ENCODE measurements at regions not wholly inside any gene's neighbourhood (a gene's known extent, or its start where the extent isn't known, plus 50 kb on each side); places are given as distances from the start of the nearest gene placed in this dataset.
A peak's percentile ranks its signal among the peaks of the same experiment; 100 is the strongest.

DNA sequence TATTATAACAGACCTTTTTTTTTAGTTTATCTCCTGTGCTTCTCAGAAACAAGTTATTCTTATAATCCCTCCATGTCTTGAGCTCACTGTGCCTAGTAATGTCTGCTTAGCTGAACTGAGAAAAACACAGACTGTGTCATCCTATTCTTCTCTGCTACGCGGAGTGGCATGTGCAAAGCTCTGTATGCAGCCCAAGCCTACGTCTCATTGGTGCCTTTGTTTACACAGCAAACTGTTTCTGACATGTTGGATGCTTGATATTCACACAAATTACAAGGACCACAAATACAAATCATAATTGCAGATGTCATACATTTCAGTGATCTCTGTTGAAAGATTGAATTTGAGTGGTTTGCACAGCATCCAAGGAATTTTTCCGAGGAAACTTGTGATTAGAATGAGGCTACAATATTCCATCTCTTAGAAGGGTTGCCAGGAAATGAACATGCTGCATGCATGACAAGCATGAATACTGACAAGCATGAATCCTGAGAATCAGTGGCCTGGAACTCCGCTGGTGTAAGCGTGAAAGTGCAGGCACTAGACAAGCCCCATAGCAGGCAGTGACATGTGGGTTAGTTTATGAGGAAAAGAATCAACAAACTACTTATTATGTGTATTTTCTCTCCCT lies 128.4 kb upstream of the SGK1 start:
- WGBS, 2 experiments (ENCODE audit: extremely low coverage in 1 of 2, insufficient coverage in 1 of 2, insufficient read length in 1 of 2, insufficient replicate concordance in 2 of 2, low coverage in 1 of 2, low lambda C conversion rate in 2 of 2, missing lambda C conversion rate in 1 of 2) = 95% methylated on average over 6 of the region's 6 CpGs; no CpG with 5 or more reads in 1 of the 2 experiments
- DNase-seq (ENCODE audit: low read depth in 1 of 2, low spot score in 2 of 2) = no peak
- ChIA-PET CTCF (ENCODE audit: partially characterized antibody) (interaction anchor here (1.0 kb wide), 1 partner anchor 10 kb away, joined by 3 read pairs; no protein-coding TSS in a partner anchor), POLR2A (ENCODE audit: partially characterized antibody) (no interaction called here)
- no peak overlapping the region for H2BK20ac ChIP-seq (ENCODE audit: low read length)
- H3K4me2 ChIP-seq (ENCODE audit: insufficient read depth in 1 of 2, low read depth in 2 of 2, low read length in 2 of 2) = no peak overlapping the region
- H3K79me1 ChIP-seq (ENCODE audit: low read depth, low read length) = no peaks in the 10 kb centered on the region
- no peaks in the 10 kb centered on the region for H3K9me3 ChIP-seq (ENCODE audit: insufficient read depth in 2 of 2, low read depth in 1 of 2, low read length in 1 of 2)
- H3K27ac ChIP-seq (ENCODE audit: low read depth, low read length) = no peak overlapping the region
- H3K56ac ChIP-seq (replicated peaks; ENCODE audit: insufficient read length, low read depth, low read length) = no peak overlapping the region
- no peak overlapping the region for H2BK120ac ChIP-seq (replicated peaks; ENCODE audit: low read depth, low read length)
- H3K79me2 ChIP-seq (ENCODE audit: control insufficient read depth in 1 of 2, insufficient read depth in 2 of 2, low read length in 2 of 2) = no peaks in the 10 kb centered on the region
- no peaks in the 10 kb centered on the region for H3K27me3 ChIP-seq (replicated peaks in 1 of 4; ENCODE audit: control insufficient read depth in 3 of 4, extremely low read depth in 1 of 4, insufficient read depth in 3 of 4, low read length in 3 of 4)
- H2BK15ac ChIP-seq (ENCODE audit: low read length) = no peak overlapping the region
- H3K14ac ChIP-seq (ENCODE audit: insufficient read length) = no peak overlapping the region
- H3K23me2 ChIP-seq (ENCODE audit: low read depth, low read length) = no peaks in the 10 kb centered on the region
- H2AFZ ChIP-seq (ENCODE audit: low read length) = no peak overlapping the region
- no peak overlapping the region for H3K4ac ChIP-seq (replicated peaks; ENCODE audit: insufficient read length, low read depth, low read length)
- H3K36me3 ChIP-seq (ENCODE audit: control insufficient read depth in 2 of 4, insufficient read depth in 4 of 4, low read length in 3 of 4) = no peaks in the 10 kb centered on the region
- no peak overlapping the region for H4K5ac ChIP-seq (ENCODE audit: insufficient read length, low read depth, low read length)
- H3K18ac ChIP-seq (ENCODE audit: extremely low read depth, low read length) = no peak overlapping the region
- peaks cover 0 to 2% (median 0%) of the 10 kb centered on the region in 4 experiments; a peak in 1 of 7 replicates for H3K4me1 ChIP-seq (replicated peaks in 1 of 4; ENCODE audit: control insufficient read depth in 3 of 4, insufficient read depth in 4 of 4, low read length in 3 of 4)
- H3K9ac ChIP-seq (replicated peaks in 1 of 4; ENCODE audit: extremely low read depth in 1 of 4, low read depth in 3 of 4, low read length in 3 of 4) = no peak overlapping the region
- no peak overlapping the region for H4K91ac ChIP-seq (replicated peaks; ENCODE audit: insufficient read length, low read length)
- H3K23ac ChIP-seq (ENCODE audit: insufficient read length) = no peak overlapping the region
- FAIRE-seq = no peak
- no peak overlapping the region for H2BK5ac ChIP-seq (ENCODE audit: low read depth, low read length)
- H2AK5ac ChIP-seq (ENCODE audit: low read depth, low read length) = no peak overlapping the region
- no peak overlapping the region for H2BK12ac ChIP-seq (ENCODE audit: low read depth, low read length)
- no peaks in the 10 kb centered on the region for H4K20me1 ChIP-seq (replicated peaks in 1 of 2; ENCODE audit: control insufficient read depth in 1 of 2, insufficient read depth in 2 of 2, low read length in 2 of 2)
- H4K8ac ChIP-seq (ENCODE audit: extremely low read depth, insufficient read depth, low read length) = no peak overlapping the region
- no peak overlapping the region for H3K4me3 ChIP-seq (ENCODE audit: extremely low read depth in 1 of 4, insufficient read depth in 2 of 4, low read depth in 3 of 4, low read length in 4 of 4)
- TF ChIP-seq, protein P1, sequence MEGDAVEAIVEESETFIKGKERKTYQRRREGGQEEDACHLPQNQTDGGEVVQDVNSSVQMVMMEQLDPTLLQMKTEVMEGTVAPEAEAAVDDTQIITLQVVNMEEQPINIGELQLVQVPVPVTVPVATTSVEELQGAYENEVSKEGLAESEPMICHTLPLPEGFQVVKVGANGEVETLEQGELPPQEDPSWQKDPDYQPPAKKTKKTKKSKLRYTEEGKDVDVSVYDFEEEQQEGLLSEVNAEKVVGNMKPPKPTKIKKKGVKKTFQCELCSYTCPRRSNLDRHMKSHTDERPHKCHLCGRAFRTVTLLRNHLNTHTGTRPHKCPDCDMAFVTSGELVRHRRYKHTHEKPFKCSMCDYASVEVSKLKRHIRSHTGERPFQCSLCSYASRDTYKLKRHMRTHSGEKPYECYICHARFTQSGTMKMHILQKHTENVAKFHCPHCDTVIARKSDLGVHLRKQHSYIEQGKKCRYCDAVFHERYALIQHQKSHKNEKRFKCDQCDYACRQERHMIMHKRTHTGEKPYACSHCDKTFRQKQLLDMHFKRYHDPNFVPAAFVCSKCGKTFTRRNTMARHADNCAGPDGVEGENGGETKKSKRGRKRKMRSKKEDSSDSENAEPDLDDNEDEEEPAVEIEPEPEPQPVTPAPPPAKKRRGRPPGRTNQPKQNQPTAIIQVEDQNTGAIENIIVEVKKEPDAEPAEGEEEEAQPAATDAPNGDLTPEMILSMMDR (IDR thresholded peaks at IDR 0.05; ENCODE audit: control extremely low read depth in 1 of 3, insufficient read depth in 1 of 3, low read depth in 1 of 3, low read length in 3 of 3) = peak; percentile 6 to 12 (median 9); a peak in 2 of 4 replicates
- no peak for TF ChIP-seq CHD2 (IDR thresholded peaks at IDR 0.05; ENCODE audit: low read length)
- TF ChIP-seq SUZ12 (IDR thresholded peaks at IDR 0.05; ENCODE audit: low read length) = no peak
- TF ChIP-seq TAF1 (IDR thresholded peaks at IDR 0.05; ENCODE audit: low read depth, low read length) = no peak
- TF ChIP-seq RAD21 (IDR thresholded peaks at IDR 0.05 in 1 of 2, conservative IDR thresholded peaks at IDR 0.05 in 1 of 2; ENCODE audit: low read depth in 2 of 2, low read length in 2 of 2) = peak in 1 of 2 experiments; percentile 14; a peak in 1 of 4 replicates
- TF ChIP-seq POU5F1 (IDR thresholded peaks at IDR 0.05; ENCODE audit: low read depth, low read length) = no peak
- no peak for TF ChIP-seq JUND (IDR thresholded peaks at IDR 0.05; ENCODE audit: low read length)
- TF ChIP-seq, protein P2, sequence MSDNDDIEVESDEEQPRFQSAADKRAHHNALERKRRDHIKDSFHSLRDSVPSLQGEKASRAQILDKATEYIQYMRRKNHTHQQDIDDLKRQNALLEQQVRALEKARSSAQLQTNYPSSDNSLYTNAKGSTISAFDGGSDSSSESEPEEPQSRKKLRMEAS (IDR thresholded peaks at IDR 0.05) = no peak
- TF ChIP-seq KDM1A (IDR thresholded peaks at IDR 0.05; ENCODE audit: borderline replicate concordance, low read length) = no peak
- TF ChIP-seq TCF12 (IDR thresholded peaks at IDR 0.05; ENCODE audit: low read depth, low read length) = no peak
- TF ChIP-seq TAF7 (optimal IDR thresholded peaks at IDR 0.05; ENCODE audit: borderline replicate concordance, low read depth, low read length) = no peak
